ENCODE measurements at regions not wholly inside any gene's neighbourhood (a gene's known extent, or its start where the extent isn't known, plus 50 kb on each side); places are given as distances from the start of the nearest gene placed in this dataset.

DNA sequence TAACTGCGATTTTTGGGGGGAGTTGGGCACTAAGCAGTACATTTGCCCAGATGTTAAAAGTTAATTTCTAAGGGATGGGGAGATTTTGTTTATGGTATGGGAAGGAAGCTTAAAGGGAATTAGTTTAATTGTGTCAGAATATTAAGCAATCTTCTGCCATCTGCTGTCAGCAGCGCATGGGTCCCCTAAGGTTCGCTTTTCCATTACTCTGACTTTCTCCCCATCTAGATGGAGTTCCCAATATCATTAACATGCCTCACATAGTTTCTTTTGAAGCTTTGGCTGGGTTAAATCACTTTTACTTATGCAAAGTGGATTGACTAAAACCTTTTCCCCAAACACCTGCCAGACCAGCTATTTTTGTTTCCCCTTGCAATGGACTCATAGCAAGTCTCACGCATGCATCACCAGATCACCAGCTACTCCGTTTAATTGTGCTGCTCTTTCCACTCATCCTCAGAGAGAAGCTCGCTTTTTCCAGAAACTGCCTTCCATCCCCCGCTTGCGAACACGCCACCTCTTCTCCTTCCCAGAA, 172.7 kb downstream of the FAT3 start:
- H3K9me3 ChIP-seq = no peaks in the 10 kb centered on the region
- no peak overlapping the region for H3K4me3 ChIP-seq
- intact Hi-C loops (cut with DNase I) = no loop called here
- DNase-seq (no peak), ATAC-seq (no peak)
- no peak overlapping the region for H3K27ac ChIP-seq
- 90 to 95% methylated on average over 9 of the region's 9 CpGs for WGBS, 2 donors
- no peaks in the 10 kb centered on the region for H3K4me1 ChIP-seq
- H3K27me3 ChIP-seq = peaks cover 0 to 7% (median 0%) of the 10 kb centered on the region in 7 donors
- TF ChIP-seq, protein P1, sequence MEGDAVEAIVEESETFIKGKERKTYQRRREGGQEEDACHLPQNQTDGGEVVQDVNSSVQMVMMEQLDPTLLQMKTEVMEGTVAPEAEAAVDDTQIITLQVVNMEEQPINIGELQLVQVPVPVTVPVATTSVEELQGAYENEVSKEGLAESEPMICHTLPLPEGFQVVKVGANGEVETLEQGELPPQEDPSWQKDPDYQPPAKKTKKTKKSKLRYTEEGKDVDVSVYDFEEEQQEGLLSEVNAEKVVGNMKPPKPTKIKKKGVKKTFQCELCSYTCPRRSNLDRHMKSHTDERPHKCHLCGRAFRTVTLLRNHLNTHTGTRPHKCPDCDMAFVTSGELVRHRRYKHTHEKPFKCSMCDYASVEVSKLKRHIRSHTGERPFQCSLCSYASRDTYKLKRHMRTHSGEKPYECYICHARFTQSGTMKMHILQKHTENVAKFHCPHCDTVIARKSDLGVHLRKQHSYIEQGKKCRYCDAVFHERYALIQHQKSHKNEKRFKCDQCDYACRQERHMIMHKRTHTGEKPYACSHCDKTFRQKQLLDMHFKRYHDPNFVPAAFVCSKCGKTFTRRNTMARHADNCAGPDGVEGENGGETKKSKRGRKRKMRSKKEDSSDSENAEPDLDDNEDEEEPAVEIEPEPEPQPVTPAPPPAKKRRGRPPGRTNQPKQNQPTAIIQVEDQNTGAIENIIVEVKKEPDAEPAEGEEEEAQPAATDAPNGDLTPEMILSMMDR (IDR thresholded peaks at IDR 0.05) = no peak
- H3K36me3 ChIP-seq = no peaks in the 10 kb centered on the region

DNA sequence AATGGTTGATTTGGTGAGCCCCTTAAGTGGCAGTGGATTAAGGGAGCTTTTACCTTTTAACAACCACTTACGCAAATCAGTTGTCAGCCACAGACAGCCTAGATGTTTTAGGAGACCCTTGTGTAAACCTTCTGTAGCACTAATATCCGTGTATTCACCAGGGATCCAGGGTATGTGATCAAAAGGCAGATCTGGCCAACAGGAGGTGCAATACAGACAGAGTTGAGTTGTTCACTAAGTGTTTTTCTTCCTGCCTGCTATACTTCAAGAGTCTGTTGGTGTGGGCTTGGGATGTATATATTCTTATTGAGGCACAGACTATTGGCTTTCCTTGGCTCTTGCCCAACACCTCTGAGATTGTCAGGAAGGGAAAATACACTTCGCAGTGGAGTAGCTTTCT, 175.1 kb downstream of the FAT3 start:
- no peaks in the 10 kb centered on the region for H3K4me1 ChIP-seq
- no peak for DNase-seq
- H3K36me3 ChIP-seq = no peaks in the 10 kb centered on the region
- TF ChIP-seq, protein P1 (IDR thresholded peaks at IDR 0.05) = no peak
- intact Hi-C loops (cut with DNase I) = no loop called here
- H3K27ac ChIP-seq = no peak overlapping the region
- 73 to 74% methylated on average over 3 of the region's 3 CpGs for WGBS, 2 donors
- peaks cover 0 to 6% (median 0%) of the 10 kb centered on the region in 7 donors for H3K27me3 ChIP-seq
- no peak overlapping the region for H3K4me3 ChIP-seq
- H3K9me3 ChIP-seq = peaks cover 0 to 4% (median 0%) of the 10 kb centered on the region in 11 donors
- ATAC-seq = no peak

DNA sequence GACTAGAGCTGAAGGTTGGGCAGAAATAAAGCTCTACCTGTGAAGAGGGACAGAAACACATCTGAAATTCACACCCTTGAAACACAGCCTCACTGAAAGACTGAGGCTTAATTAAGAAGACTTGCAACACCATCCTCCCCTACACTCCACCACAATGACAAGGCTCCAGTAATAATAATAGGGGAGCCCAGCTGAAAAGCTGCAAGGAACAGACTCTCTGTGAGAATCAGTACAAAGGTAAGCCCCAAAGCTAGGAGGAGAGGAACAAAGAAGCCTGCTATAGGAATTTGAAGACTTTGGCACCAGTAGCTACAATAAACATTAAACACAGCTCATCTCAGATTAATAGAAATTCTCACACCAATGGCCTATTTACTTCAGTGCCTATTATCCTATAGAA, 176.9 kb downstream of the FAT3 start:
- Histone ChIP-seq H3K4me1 (no peaks in the 10 kb centered on the region), H3K36me3 (no peaks in the 10 kb centered on the region), H3K27me3 (peaks cover 0 to 6% (median 0%) of the 10 kb centered on the region in 7 donors), H3K27ac (no peak overlapping the region), H3K4me3 (no peak overlapping the region), H3K9me3 (peaks cover 0 to 4% (median 0%) of the 10 kb centered on the region in 11 donors)
- TF ChIP-seq, protein P1 (IDR thresholded peaks at IDR 0.05) = no peak
- intact Hi-C loops (cut with DNase I) = no loop called here
- DNase-seq (no peak), ATAC-seq (no peak)

DNA sequence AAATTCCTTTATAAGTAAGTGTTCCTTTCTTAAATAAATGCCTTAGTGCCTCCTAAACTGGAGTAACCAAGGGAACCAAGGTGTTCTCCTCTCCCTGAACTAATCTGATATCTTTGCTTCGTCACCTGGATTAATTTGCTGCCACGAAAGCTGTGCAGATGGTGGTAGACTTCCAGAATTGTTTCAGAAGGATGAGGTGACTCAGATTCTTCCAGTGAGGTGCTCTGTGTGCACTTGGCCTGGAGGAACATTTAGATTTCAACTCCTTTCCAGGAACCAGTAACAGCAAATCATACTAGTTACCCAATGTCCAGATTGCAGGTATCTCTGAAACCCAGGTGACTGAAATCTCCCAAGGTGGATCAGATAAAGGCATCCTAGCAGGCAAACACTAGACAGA, 181.9 kb downstream of the FAT3 start:
- intact Hi-C loops (cut with DNase I) = no loop called here
- WGBS, 2 donors = 75 to 82% methylated on average over 2 of the region's 2 CpGs
- no peak for DNase-seq
- no peak for ATAC-seq
- H3K27me3 ChIP-seq = no peaks in the 10 kb centered on the region
- TF ChIP-seq, protein P1 (IDR thresholded peaks at IDR 0.05) = no peak
- H3K27ac ChIP-seq = no peak overlapping the region
- no peaks in the 10 kb centered on the region for H3K36me3 ChIP-seq
- no peaks in the 10 kb centered on the region for H3K4me1 ChIP-seq
- H3K9me3 ChIP-seq = peaks cover 0 to 4% (median 0%) of the 10 kb centered on the region in 11 donors
- H3K4me3 ChIP-seq = no peak overlapping the region
